ENCODE measurements at regions not wholly inside any gene's neighbourhood (a gene's known extent, or its start where the extent isn't known, plus 50 kb on each side); places are given as distances from the start of the nearest gene placed in this dataset.

- Histone ChIP-seq H3K27ac (no peak overlapping the region), H3F3A (ENCODE audit: insufficient read depth, low read depth) (no peaks in the 10 kb centered on the region), H3K36me3 (ENCODE audit: low read depth) (no peaks in the 10 kb centered on the region), H3K79me2 (ENCODE audit: low read depth) (no peaks in the 10 kb centered on the region), H3K4me3 (no peak overlapping the region), H3K9me2 (ENCODE audit: insufficient read depth) (no peaks in the 10 kb centered on the region), H3K9me3 (ENCODE audit: insufficient read depth, low read depth) (no peaks in the 10 kb centered on the region), H2AFZ (no peak overlapping the region), H3K4me2 (no peak overlapping the region), H3K27me3 (ENCODE audit: insufficient read depth, low read depth) (no peaks in the 10 kb centered on the region), H3K4me1 (replicated peaks; ENCODE audit: insufficient read depth) (no peaks in the 10 kb centered on the region), H4K20me1 (ENCODE audit: insufficient read depth) (no peaks in the 10 kb centered on the region)
- ChIA-PET CTCF (no interaction called here), POLR2A (ENCODE audit: unreplicated experiment) (no interaction called here)
- intact Hi-C loops (cut with micrococcal nuclease; ENCODE audit: unreplicated experiment) = no loop called here
- no peak for DNase-seq
- BruUV-seq (replicated peaks) = no TSS peak
- TF ChIP-seq EZH2 (IDR thresholded peaks at IDR 0.05; ENCODE audit: low read depth) (no peak), CTCF (conservative IDR thresholded peaks at IDR 0.05) (no peak)
These were observed 469.0 kb downstream of the GALC start for GRCh38 chr14:87524011-87524410.

- H3K9me2 ChIP-seq (ENCODE audit: insufficient read depth) = no peaks in the 10 kb centered on the region
- H3K36me3 ChIP-seq (ENCODE audit: low read depth) = no peaks in the 10 kb centered on the region
- BruUV-seq (replicated peaks) = no TSS peak
- no peak overlapping the region for H3K4me2 ChIP-seq
- TF ChIP-seq EZH2 (IDR thresholded peaks at IDR 0.05; ENCODE audit: low read depth) (no peak), CTCF (conservative IDR thresholded peaks at IDR 0.05) (no peak)
- POLR2A ChIA-PET (ENCODE audit: unreplicated experiment) = no interaction called here
- no peak for DNase-seq
- no peaks in the 10 kb centered on the region for H3K79me2 ChIP-seq (ENCODE audit: low read depth)
- no peak overlapping the region for H3K4me3 ChIP-seq
- H3F3A ChIP-seq (ENCODE audit: insufficient read depth, low read depth) = no peaks in the 10 kb centered on the region
- no peaks in the 10 kb centered on the region for H3K9me3 ChIP-seq (ENCODE audit: insufficient read depth, low read depth)
- CTCF ChIA-PET = no interaction called here
- no peaks in the 10 kb centered on the region for H4K20me1 ChIP-seq (ENCODE audit: insufficient read depth)
- intact Hi-C loops (cut with micrococcal nuclease; ENCODE audit: unreplicated experiment) = no loop called here
- H3K27me3 ChIP-seq (ENCODE audit: insufficient read depth, low read depth) = no peaks in the 10 kb centered on the region
- no peak overlapping the region for H2AFZ ChIP-seq
- no peaks in the 10 kb centered on the region for H3K4me1 ChIP-seq (replicated peaks; ENCODE audit: insufficient read depth)
- H3K27ac ChIP-seq = no peak overlapping the region
These were observed 470.4 kb downstream of the GALC start for GRCh38 chr14:87522575-87522974.

GRCh38 chr14:87508333-87508732, 484.6 kb downstream of the GALC start:
- Histone ChIP-seq H4K20me1 (ENCODE audit: insufficient read depth) (no peaks in the 10 kb centered on the region), H3K27ac (no peak overlapping the region), H3F3A (ENCODE audit: insufficient read depth, low read depth) (no peaks in the 10 kb centered on the region), H3K79me2 (ENCODE audit: low read depth) (no peaks in the 10 kb centered on the region), H3K9me3 (ENCODE audit: insufficient read depth, low read depth) (no peaks in the 10 kb centered on the region), H3K9me2 (ENCODE audit: insufficient read depth) (no peaks in the 10 kb centered on the region), H3K4me1 (replicated peaks; ENCODE audit: insufficient read depth) (no peaks in the 10 kb centered on the region), H3K4me2 (no peak overlapping the region), H3K36me3 (ENCODE audit: low read depth) (no peaks in the 10 kb centered on the region), H2AFZ (no peak overlapping the region), H3K27me3 (ENCODE audit: insufficient read depth, low read depth) (no peaks in the 10 kb centered on the region), H3K4me3 (no peak overlapping the region)
- BruUV-seq (replicated peaks) = no TSS peak
- TF ChIP-seq CTCF (conservative IDR thresholded peaks at IDR 0.05) = no peak
- TF ChIP-seq EZH2 (IDR thresholded peaks at IDR 0.05; ENCODE audit: low read depth) = no peak
- CTCF ChIA-PET = no interaction called here
- DNase-seq = no peak
- POLR2A ChIA-PET (ENCODE audit: unreplicated experiment) = no interaction called here
- intact Hi-C loops (cut with micrococcal nuclease; ENCODE audit: unreplicated experiment) = no loop called here

All from PC-9 (cell line).